HCT116 (cell line): ENCODE measurements at regions not wholly inside any gene's neighbourhood (a gene's known extent, or its start where the extent isn't known, plus 50 kb on each side); places are given as distances from the start of the nearest gene placed in this dataset.

Source experiments
- ATAC-seq: fragments of 200-7000 bp; cut with Tn5 transposase; 2 replicates; pipeline ENCODE4 v1.9.1; 2020; ENCODE audit warnings: mild to moderate bottlenecking, moderate library complexity
- BruUV-seq: library from RNA; stranded (reverse); fragments of 400-500 nt; replicated peaks from 2 replicates; lab custom pipeline; 2021; lab: Mats Ljungman, UMichigan
- CTCF ChIA-PET: fragments of 300-600 bp; sonication (Branson Sonifier 250); formaldehyde crosslinking; loops from one replicate; lab custom pipeline; 2021; ENCODE audit warnings: antibody characterized with exemption; lab: Charles Lee
- POLR2A ChIA-PET: fragments of 300-600, 350-600 bp; sonication (Branson Sonifier 250); formaldehyde crosslinking; loops from one replicate; lab custom pipeline; 2021; ENCODE audit warnings: antibody characterized with exemption; lab: Charles Lee
- RAD21 ChIA-PET, 2 experiments: fragments of 300-600 bp; sonication (Branson Sonifier 250); formaldehyde crosslinking; loops; one replicate each; lab custom pipeline; 2023; ENCODE audit warnings: low total read pairs in 2 of 2; ENCODE audit not compliant: uncharacterized antibody in 2 of 2, unreplicated experiment in 2 of 2, low non-redundant PET in 1 of 2; lab: Charles Lee
- DNase-seq: peaks from one replicate; pipeline ENCODE4 v3.0.0-alpha.2; 2010; ENCODE audit warnings: low read depth, low spot score
- H2AFZ ChIP-seq: fragments of 200-600 bp; shearing (Covaris generic), sonication (generic); 2 replicates; pipeline ENCODE4 v1.6.1; 2017; ENCODE audit warnings: low read depth, mixed run types, mixed read lengths, antibody characterized with exemption, low read length; ENCODE audit not compliant: poor library complexity, severe bottlenecking
- H3K27ac ChIP-seq: 2 replicates; pipeline ENCODE4 v1.5.1; 2012; ENCODE audit warnings: low read depth, low read length
- H3K27me3 ChIP-seq: fragments of 200-600 bp; sonication (generic); 2 replicates; pipeline ENCODE4 v1.6.1; 2016; ENCODE audit warnings: mixed run types, low read length, mixed read lengths; ENCODE audit not compliant: insufficient read depth
- H3K36me3 ChIP-seq, 2 experiments: fragments of 200-500 bp in 1 of 2; fragments of 200-600 bp in 1 of 2; sonication (Bioruptor generic) in 1 of 2; sonication (generic) in 1 of 2; 2 replicates each; pipeline versions ENCODE4 v1.5.1 to v1.6.1; 2014 to 2016; ENCODE audit warnings: low read length in 2 of 2, inconsistent platforms in 1 of 2, mixed read lengths in 1 of 2, mixed run types in 1 of 2; ENCODE audit not compliant: insufficient read depth in 2 of 2, control insufficient read depth in 1 of 2
- H3K4me1 ChIP-seq, 2 experiments: fragments of 200-600 bp in 1 of 2; sonication (generic) in 1 of 2; 2 replicates each; pipeline versions ENCODE4 v1.5.1 to v1.6.1; 2012 to 2017; ENCODE audit warnings: low read length in 2 of 2, inconsistent platforms in 1 of 2, mild to moderate bottlenecking in 1 of 2, mixed read lengths in 1 of 2, mixed run types in 1 of 2, moderate library complexity in 1 of 2; ENCODE audit not compliant: insufficient read depth in 2 of 2, control insufficient read depth in 1 of 2
- H3K4me2 ChIP-seq: fragments of 200-600 bp; sonication (generic); 2 replicates; pipeline ENCODE4 v1.6.1; 2017; ENCODE audit warnings: mixed run types, low read length, mixed read lengths
- H3K4me3 ChIP-seq, 2 experiments: fragments of 200-600 bp in 1 of 2; sonication (generic) in 1 of 2; replicated peaks in 1 of 2; 2 replicates each; pipeline ENCODE4 v1.5.1; 2011 to 2016; ENCODE audit warnings: low read length in 2 of 2, control low read depth in 1 of 2, low read depth in 1 of 2, mild to moderate bottlenecking in 1 of 2, mixed read lengths in 1 of 2, mixed run types in 1 of 2
- H3K79me2 ChIP-seq: fragments of 200-600 bp; sonication (generic); 2 replicates; pipeline ENCODE4 v1.6.1; 2017; ENCODE audit warnings: mild to moderate bottlenecking, mixed run types, low read length, moderate library complexity, mixed read lengths; ENCODE audit not compliant: insufficient read depth
- H3K9ac ChIP-seq: fragments of 200-600 bp; sonication (generic); 2 replicates; pipeline ENCODE4 v1.6.1; 2016; ENCODE audit warnings: low read length, mixed read lengths
- H3K9me2 ChIP-seq: fragments of 200-600 bp; sonication (generic), shearing (Covaris generic); 2 replicates; pipeline ENCODE4 v1.6.1; 2017; ENCODE audit warnings: mixed run types, mild to moderate bottlenecking, moderate library complexity; ENCODE audit not compliant: insufficient read depth
- H3K9me3 ChIP-seq, 2 experiments: fragments of 200-500 bp in 1 of 2; fragments of 200-600 bp in 1 of 2; sonication (Bioruptor generic) in 1 of 2; sonication (generic) in 1 of 2; 2 replicates each; pipeline ENCODE4 v1.6.1; 2014 to 2017; ENCODE audit warnings: low read length in 2 of 2, mixed read lengths in 2 of 2, inconsistent platforms in 1 of 2, low read depth in 1 of 2, mild to moderate bottlenecking in 1 of 2, mixed run types in 1 of 2, moderate library complexity in 1 of 2; ENCODE audit not compliant: control insufficient read depth in 1 of 2, insufficient read depth in 1 of 2
- H4K20me1 ChIP-seq: fragments of 200-600 bp; sonication (generic), shearing (Covaris generic); 2 replicates; pipeline ENCODE4 v1.6.1; 2017; ENCODE audit warnings: mixed run types, mild to moderate bottlenecking, moderate library complexity; ENCODE audit not compliant: insufficient read depth
- EGR1 ChIP-seq: IDR thresholded peaks from 2 replicates; pipeline ENCODE4 v1.6.1; 2012; ENCODE audit warnings: low read depth
- ELF1 ChIP-seq: IDR thresholded peaks from 2 replicates; pipeline ENCODE4 v1.6.1; 2012; ENCODE audit warnings: low read depth, borderline replicate concordance
- FOSL1 ChIP-seq: IDR thresholded peaks from 2 replicates; pipeline ENCODE4 v1.6.1; 2012; ENCODE audit warnings: low read depth
- ZFX ChIP-seq: fragments of 450-650 bp; IDR thresholded peaks from 2 replicates; pipeline ENCODE4 v1.6.1; 2017
- intact Hi-C: fragments of 100-400 bp; cut with micrococcal nuclease; formaldehyde crosslinking; loops from 2 replicates; pipeline ENCODE4 v1.10.0; 2022
- TF ChIP-seq, protein P1 (sequence below): IDR thresholded peaks from 2 replicates; pipeline ENCODE4 v1.6.1; 2011; ENCODE audit warnings: mild to moderate bottlenecking, low read length, moderate library complexity; ENCODE audit not compliant: insufficient replicate concordance; ENCODE audit errors: extremely low read depth
- TF ChIP-seq, protein P2 (sequence below): IDR thresholded peaks from 2 replicates; pipeline ENCODE4 v1.6.1; 2012

DNA sequence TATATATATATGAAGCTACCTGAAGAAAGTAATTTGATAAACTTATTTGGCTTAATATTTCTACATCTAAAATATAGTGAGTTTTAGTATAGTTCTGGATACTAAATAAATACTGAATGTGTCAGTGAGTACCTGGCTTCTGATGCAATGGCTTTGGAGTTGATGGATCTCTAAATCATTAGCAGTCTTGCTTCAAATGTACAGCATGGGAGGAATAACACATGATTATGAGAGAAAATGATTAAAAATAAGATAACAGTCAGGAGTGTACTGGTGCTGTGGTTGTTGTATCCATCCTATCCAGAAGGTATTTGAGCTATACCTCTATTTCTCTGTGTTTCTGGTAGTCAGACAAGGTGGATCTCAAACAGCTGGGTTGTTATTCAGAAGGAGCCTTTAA, 641.3 kb downstream of the TRAM1L1 start:
- Histone ChIP-seq H3K27me3 (no peaks in the 10 kb centered on the region), H3K27ac (no peak overlapping the region), H3K9ac (no peak overlapping the region), H2AFZ (no peak overlapping the region), H3K9me3 (no peaks in the 10 kb centered on the region), H3K4me2 (no peak overlapping the region), H4K20me1 (no peaks in the 10 kb centered on the region), H3K36me3 (no peaks in the 10 kb centered on the region)
- intact Hi-C loops: no loop called here
- no peak for DNase-seq
- no TSS peak for BruUV-seq
- ChIA-PET CTCF (no interaction called here), RAD21 (no interaction called here)
- TF ChIP-seq FOSL1 (no peak), EGR1 (no peak)
- TF ChIP-seq, protein P1, sequence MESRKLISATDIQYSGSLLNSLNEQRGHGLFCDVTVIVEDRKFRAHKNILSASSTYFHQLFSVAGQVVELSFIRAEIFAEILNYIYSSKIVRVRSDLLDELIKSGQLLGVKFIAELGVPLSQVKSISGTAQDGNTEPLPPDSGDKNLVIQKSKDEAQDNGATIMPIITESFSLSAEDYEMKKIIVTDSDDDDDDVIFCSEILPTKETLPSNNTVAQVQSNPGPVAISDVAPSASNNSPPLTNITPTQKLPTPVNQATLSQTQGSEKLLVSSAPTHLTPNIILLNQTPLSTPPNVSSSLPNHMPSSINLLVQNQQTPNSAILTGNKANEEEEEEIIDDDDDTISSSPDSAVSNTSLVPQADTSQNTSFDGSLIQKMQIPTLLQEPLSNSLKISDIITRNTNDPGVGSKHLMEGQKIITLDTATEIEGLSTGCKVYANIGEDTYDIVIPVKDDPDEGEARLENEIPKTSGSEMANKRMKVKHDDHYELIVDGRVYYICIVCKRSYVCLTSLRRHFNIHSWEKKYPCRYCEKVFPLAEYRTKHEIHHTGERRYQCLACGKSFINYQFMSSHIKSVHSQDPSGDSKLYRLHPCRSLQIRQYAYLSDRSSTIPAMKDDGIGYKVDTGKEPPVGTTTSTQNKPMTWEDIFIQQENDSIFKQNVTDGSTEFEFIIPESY: no peak
- TF ChIP-seq, all 23 proteins: peak for 0
- ATAC-seq: no peak
- Histone ChIP-seq H3K4me3 (no peak overlapping the region), H3K9me2 (no peaks in the 10 kb centered on the region), H3K4me1 (no peaks in the 10 kb centered on the region), H3K79me2 (no peaks in the 10 kb centered on the region)
- POLR2A ChIA-PET: no interaction called here

DNA sequence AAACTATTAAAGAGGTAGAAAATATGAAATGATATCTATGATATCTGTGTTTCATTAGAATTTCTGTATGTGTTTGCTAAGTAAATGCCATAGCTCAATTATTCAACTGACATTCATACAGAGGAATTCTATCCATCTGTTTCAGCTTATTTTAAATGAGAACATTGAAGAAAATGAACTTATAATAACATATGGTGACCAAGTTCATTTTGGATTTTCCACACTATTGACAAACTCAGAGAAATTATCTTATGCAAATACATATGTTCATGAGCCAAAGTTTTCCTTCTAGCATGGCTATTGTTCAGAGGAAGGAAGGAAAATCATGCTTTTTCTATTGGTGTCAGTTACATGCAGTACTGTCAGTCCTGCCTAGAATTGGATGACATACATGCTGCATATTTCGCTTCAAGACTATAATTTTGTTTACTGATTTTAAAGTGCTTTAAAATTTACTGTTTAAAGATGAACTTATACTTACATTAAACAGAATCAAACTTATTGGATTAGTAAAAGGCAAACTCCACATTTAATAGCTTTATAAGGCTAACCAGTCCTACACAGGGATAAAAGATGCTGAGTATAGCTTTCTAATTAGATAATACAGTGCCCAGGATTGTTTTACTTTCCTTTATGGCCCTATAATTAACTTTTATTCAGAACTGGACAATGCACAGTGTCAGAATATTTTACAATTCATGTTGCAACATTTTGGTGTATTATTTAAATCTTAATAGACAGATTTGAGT, 646.2 kb downstream of the TRAM1L1 start:
- TF ChIP-seq, protein P2, sequence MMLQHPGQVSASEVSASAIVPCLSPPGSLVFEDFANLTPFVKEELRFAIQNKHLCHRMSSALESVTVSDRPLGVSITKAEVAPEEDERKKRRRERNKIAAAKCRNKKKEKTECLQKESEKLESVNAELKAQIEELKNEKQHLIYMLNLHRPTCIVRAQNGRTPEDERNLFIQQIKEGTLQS: no peak
- TF ChIP-seq ZFX: no peak
- TF ChIP-seq ELF1: no peak
- no peak overlapping the region for H3K27ac ChIP-seq
- no peak for DNase-seq
- no TSS peak for BruUV-seq
- H3K4me1 ChIP-seq: no peaks in the 10 kb centered on the region
- no peak for ATAC-seq
- H3K36me3 ChIP-seq: no peaks in the 10 kb centered on the region
- RAD21 ChIA-PET: no interaction called here
- no peak overlapping the region for H3K9ac ChIP-seq
- no peaks in the 10 kb centered on the region for H3K9me3 ChIP-seq
- CTCF ChIA-PET: no interaction called here
- no peak overlapping the region for H3K4me2 ChIP-seq
- POLR2A ChIA-PET: no interaction called here
- no peaks in the 10 kb centered on the region for H3K79me2 ChIP-seq
- H3K9me2 ChIP-seq: no peaks in the 10 kb centered on the region
- no peaks in the 10 kb centered on the region for H4K20me1 ChIP-seq
- no peak overlapping the region for H3K4me3 ChIP-seq
- intact Hi-C loops: no loop called here
- no peaks in the 10 kb centered on the region for H3K27me3 ChIP-seq
- no peak overlapping the region for H2AFZ ChIP-seq
